Loucy (cell line): ENCODE measurements at regions not wholly inside any gene's neighbourhood (a gene's known extent, or its start where the extent isn't known, plus 50 kb on each side); places are given as distances from the start of the nearest gene placed in this dataset.

Source experiments
- H2AFZ ChIP-seq: fragments of 200-600 bp; sonication (generic); 2 replicates; pipeline ENCODE4 v1.6.0; 2016; ENCODE audit warnings: antibody characterized with exemption, mild to moderate bottlenecking, low read length, moderate library complexity
- H3F3A ChIP-seq: fragments of 200-600 bp; 2 replicates; pipeline ENCODE4 v1.6.0; 2016; ENCODE audit warnings: antibody characterized with exemption, low read depth, mild to moderate bottlenecking
- H3K27me3 ChIP-seq: fragments of 200-600 bp; sonication (generic); 2 replicates; pipeline ENCODE4 v1.6.1; 2014; ENCODE audit warnings: low read length, mild to moderate bottlenecking; ENCODE audit not compliant: insufficient read depth, poor library complexity, severe bottlenecking
- H3K36me3 ChIP-seq: fragments of 200-600 bp; sonication (generic); 2 replicates; pipeline ENCODE4 v1.6.1; 2016; ENCODE audit warnings: low read length; ENCODE audit not compliant: insufficient read depth
- H3K4me1 ChIP-seq: fragments of 200-600 bp; sonication (generic); 2 replicates; pipeline ENCODE4 v1.5.1; 2014; ENCODE audit warnings: low read length, mild to moderate bottlenecking; ENCODE audit not compliant: insufficient read depth, poor library complexity, severe bottlenecking
- H3K4me2 ChIP-seq: fragments of 200-600 bp; sonication (generic); 2 replicates; pipeline ENCODE4 v1.6.0; 2014; ENCODE audit warnings: antibody characterized with exemption, low read length, low read depth, mild to moderate bottlenecking; ENCODE audit not compliant: poor library complexity, severe bottlenecking
- H3K4me3 ChIP-seq: fragments of 200-600 bp; sonication (generic); 2 replicates; pipeline ENCODE4 v1.5.1; 2014; ENCODE audit warnings: low read length, mild to moderate bottlenecking, mixed read lengths; ENCODE audit not compliant: poor library complexity, severe bottlenecking
- H3K79me2 ChIP-seq: fragments of 200-600 bp; sonication (generic); 2 replicates; pipeline ENCODE4 v1.6.1; 2014; ENCODE audit warnings: low read length; ENCODE audit not compliant: insufficient read depth
- H3K9ac ChIP-seq: fragments of 200-600 bp; sonication (generic); 2 replicates; pipeline ENCODE4 v1.6.0; 2014; ENCODE audit warnings: mild to moderate bottlenecking, low read depth, low read length, moderate library complexity; ENCODE audit not compliant: poor library complexity, severe bottlenecking
- H3K9me2 ChIP-seq: fragments of 200-600 bp; sonication (generic); replicated peaks from 2 replicates; pipeline ENCODE4 v1.6.1; 2016; ENCODE audit warnings: low read depth, low read length, mixed read lengths
- H3K9me3 ChIP-seq: fragments of 200-600 bp; sonication (generic); 2 replicates; pipeline ENCODE4 v1.6.1; 2014; ENCODE audit warnings: mild to moderate bottlenecking, antibody characterized with exemption, low read length, low read depth; ENCODE audit not compliant: insufficient read depth
- H4K20me1 ChIP-seq: fragments of 200-600 bp; sonication (generic); 2 replicates; pipeline ENCODE4 v1.6.0; 2014; ENCODE audit warnings: antibody characterized with exemption, low read length, mild to moderate bottlenecking; ENCODE audit not compliant: insufficient read depth, poor library complexity, severe bottlenecking
- EZH2phosphoT487 ChIP-seq: fragments of 200-600 bp; IDR thresholded peaks from 2 replicates; pipeline ENCODE4 v1.6.1; 2018; ENCODE audit warnings: antibody characterized with exemption, mild to moderate bottlenecking, moderate library complexity, borderline replicate concordance
- TF ChIP-seq, protein P1 (sequence below): fragments of 200-600 bp; sonication (generic); conservative IDR thresholded peaks from 2 replicates; pipeline ENCODE4 v1.5.1; 2014; ENCODE audit warnings: mild to moderate bottlenecking, antibody characterized with exemption, low read length

- Histone ChIP-seq H3K9me2 (no peaks in the 10 kb centered on the region), H3K36me3 (no peaks in the 10 kb centered on the region), H3K27me3 (no peaks in the 10 kb centered on the region)
These were observed 54.0 kb downstream of the SYNE3 start for GRCh38 chr14:95462491-95462890.

DNA sequence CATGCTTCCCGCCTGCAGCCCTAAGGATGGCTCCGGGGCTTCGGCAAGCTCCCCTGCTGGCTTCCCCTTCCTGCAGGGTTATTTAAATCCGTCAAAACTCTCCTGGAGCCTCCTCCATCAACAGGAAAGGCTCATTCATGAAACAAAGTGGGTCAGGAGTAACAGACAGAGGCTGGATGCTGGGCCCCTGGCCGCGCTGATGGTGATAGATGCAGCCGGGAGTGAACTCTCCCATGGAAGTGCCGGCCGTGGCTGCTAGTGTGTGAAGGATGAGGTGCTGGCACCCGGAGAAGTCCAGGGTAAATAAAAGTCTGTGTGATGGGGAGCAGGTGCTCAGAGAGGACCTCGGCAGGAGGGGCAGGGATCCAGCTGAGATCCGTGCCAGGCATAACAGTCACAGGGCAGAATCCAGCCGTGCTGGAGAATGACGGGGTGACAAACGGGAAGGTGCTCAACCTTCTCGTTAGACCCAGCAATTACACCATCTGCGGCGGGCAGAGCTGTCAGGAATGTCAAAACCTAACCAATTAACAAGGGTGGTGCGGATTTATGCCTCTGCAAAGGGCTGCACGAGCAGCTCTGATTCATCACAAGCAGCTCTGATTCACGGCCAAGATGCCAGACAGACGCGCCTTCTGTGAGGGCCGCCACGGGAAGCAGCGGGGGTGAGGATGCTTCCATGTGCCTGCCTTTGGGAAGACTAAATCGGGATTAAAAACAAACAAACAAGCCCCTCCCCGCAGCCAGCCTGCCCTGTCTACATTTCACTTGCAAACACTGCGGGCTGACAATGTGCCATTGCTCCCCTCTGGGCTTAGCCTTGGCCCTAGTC, 55.6 kb downstream of the SYNE3 start:
- no peaks in the 10 kb centered on the region for H3K9me3 ChIP-seq
- H4K20me1 ChIP-seq, result no peaks in the 10 kb centered on the region
- H3K36me3 ChIP-seq, result no peaks in the 10 kb centered on the region
- no peak overlapping the region for H3K4me2 ChIP-seq
- H3K27me3 ChIP-seq, result no peaks in the 10 kb centered on the region
- no peaks in the 10 kb centered on the region for H3K79me2 ChIP-seq
- no peak for TF ChIP-seq EZH2phosphoT487
- TF ChIP-seq, protein P1, sequence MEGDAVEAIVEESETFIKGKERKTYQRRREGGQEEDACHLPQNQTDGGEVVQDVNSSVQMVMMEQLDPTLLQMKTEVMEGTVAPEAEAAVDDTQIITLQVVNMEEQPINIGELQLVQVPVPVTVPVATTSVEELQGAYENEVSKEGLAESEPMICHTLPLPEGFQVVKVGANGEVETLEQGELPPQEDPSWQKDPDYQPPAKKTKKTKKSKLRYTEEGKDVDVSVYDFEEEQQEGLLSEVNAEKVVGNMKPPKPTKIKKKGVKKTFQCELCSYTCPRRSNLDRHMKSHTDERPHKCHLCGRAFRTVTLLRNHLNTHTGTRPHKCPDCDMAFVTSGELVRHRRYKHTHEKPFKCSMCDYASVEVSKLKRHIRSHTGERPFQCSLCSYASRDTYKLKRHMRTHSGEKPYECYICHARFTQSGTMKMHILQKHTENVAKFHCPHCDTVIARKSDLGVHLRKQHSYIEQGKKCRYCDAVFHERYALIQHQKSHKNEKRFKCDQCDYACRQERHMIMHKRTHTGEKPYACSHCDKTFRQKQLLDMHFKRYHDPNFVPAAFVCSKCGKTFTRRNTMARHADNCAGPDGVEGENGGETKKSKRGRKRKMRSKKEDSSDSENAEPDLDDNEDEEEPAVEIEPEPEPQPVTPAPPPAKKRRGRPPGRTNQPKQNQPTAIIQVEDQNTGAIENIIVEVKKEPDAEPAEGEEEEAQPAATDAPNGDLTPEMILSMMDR, result no peak
- H3F3A ChIP-seq, result peaks cover 22% of the 10 kb centered on the region
- H3K9me2 ChIP-seq, result no peaks in the 10 kb centered on the region
- no peak overlapping the region for H2AFZ ChIP-seq
- H3K9ac ChIP-seq, result no peak overlapping the region
- no peak overlapping the region for H3K4me3 ChIP-seq
- H3K4me1 ChIP-seq, result peaks cover 46% of the 10 kb centered on the region

More at GRCh38 chr14:95462491-95462890, 54.0 kb downstream of the SYNE3 start:
- Histone ChIP-seq H3K4me1 (peaks cover 62% of the 10 kb centered on the region), H3K4me2 (peak overlapping the region; percentile 80), H3F3A (peaks cover 22% of the 10 kb centered on the region), H3K9ac (peak overlapping the region; percentile 84), H3K4me3 (peak overlapping the region; percentile 42), H3K79me2 (no peaks in the 10 kb centered on the region), H2AFZ (no peak overlapping the region), H4K20me1 (no peaks in the 10 kb centered on the region), H3K9me3 (no peaks in the 10 kb centered on the region)
- TF ChIP-seq, protein P1, result no peak
- TF ChIP-seq EZH2phosphoT487, result no peak

DNA sequence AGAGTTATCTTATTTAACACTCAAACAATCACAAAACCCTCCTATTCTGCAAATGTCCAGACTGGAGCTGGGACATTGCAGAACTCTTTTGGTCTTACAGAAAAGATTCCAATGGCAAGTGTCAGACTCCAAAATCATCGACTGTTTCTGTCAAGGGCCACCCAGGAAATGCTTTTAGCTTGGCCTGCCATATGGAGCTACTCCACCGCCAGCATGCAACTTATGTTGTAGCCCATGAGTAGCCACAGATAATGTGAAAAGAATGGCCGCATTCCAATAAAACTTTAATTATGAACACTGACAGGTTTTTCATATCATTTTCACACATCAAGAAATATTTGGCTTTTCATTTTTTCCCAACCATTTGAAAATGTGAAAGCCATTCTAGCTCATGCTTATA, 57.5 kb downstream of the SYNE3 start:
- TF ChIP-seq, protein P1, result no peak
- no peak for TF ChIP-seq EZH2phosphoT487
- Histone ChIP-seq H3K4me1 (peaks cover 27% of the 10 kb centered on the region), H4K20me1 (no peaks in the 10 kb centered on the region), H3K36me3 (no peaks in the 10 kb centered on the region), H3K27me3 (no peaks in the 10 kb centered on the region), H3K4me2 (no peak overlapping the region), H3K9me3 (no peaks in the 10 kb centered on the region), H3F3A (peaks cover 13% of the 10 kb centered on the region), H2AFZ (no peak overlapping the region), H3K9ac (no peak overlapping the region), H3K79me2 (no peaks in the 10 kb centered on the region), H3K4me3 (no peak overlapping the region), H3K9me2 (no peaks in the 10 kb centered on the region)
